GM18951 (cell line): ENCODE measurements at regions not wholly inside any gene's neighbourhood (a gene's known extent, or its start where the extent isn't known, plus 50 kb on each side); places are given as distances from the start of the nearest gene placed in this dataset.

ENCODE experiments used
- POLR2A ChIP-seq: IDR thresholded peaks from 4 replicates; pipeline ENCODE4 v1.6.1; 2011; ENCODE audit warnings: mild to moderate bottlenecking; ENCODE audit not compliant: insufficient read length, insufficient read depth; ENCODE audit errors: extremely low read depth
- in situ Hi-C: fragments of 300-500 bp; cut with MboI; formaldehyde crosslinking; loops from one replicate; pipeline ENCODE4 v1.12.0; 2022; ENCODE audit warnings: low sequenced_read_pairs, mixed read lengths, inconsistent platforms; ENCODE audit not compliant: unreplicated experiment

DNA sequence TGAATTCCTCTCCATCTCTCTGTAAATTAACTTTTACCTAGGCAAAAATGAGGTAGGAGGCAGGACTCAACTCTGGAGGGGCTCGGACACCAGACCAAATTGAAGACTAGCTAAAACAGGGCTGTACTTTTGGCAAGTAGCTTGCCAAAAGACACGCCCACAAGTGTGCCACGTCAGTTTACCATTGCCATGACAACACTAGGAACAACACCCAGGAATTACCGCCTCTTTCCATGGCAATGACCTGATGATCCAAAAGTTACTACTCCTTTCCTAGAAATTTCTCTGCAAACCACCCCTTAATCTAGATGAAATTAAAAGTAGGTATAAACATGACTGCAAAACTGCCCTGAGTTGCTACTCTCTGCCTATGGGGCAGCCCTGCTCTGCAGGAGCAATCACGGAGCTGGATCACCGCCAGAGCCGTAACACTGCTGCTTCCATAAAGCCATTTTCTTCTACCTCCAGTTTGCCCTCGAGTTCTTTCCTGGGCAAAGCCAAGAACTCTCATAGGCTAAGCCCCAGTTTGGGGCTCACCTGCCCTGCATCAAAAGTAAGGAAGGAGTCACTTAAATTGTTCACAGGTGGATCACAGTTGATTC lies 66.0 kb upstream of the FAM136A start:
- in situ Hi-C loops: no loop called here
- TF ChIP-seq POLR2A: no peak

DNA sequence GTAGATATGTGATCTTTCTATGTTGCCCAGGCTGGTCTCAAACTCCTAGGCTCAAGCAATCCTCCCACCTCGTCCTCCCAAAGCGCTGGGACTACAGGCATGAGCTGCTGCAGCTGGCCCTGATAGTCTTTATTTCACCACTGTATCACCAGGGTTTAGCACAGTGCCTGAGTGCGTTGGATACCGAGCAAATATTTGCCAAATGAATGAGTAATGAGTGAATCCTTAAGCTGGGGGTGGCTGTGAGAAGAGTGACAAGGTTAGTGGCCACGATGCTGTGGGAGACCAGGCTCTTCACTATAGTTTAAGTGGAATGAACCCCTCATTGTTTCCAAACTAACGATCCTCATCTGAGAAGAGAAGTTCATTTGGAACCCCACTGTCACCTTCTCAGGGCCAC lies 60.8 kb upstream of the FAM136A start:
- no peak for TF ChIP-seq POLR2A
- in situ Hi-C loops: no loop called here

DNA sequence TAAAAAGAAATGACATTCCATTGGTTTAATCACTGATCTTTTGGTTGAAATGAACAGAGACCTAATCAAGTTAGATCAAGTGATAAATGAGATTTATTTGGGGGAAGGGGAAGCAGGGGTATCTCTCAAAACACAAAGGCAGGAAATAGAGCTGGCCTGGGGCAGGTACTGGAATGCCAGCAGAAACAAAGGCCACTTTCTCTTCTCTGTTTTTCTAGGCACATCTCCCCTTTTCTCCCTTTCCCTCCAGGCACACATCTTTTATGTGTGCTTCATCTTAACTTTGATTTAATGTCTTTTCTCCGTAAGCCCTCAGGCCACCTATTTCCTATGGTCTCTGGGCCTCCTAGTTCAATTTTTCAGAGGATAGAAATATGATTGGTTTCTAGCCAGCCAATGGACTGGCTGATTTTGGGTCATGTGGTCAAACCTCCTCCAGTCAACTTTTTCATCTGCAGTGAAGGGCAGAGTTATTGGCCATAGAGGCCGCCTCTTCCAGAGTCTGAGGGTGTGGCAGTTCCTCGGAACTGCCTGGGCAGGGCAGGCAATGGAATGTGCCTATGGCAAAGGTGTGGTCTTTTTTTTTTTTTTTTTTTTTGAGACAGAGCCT lies 58.9 kb upstream of the FAM136A start:
- in situ Hi-C loops: no loop called here

DNA sequence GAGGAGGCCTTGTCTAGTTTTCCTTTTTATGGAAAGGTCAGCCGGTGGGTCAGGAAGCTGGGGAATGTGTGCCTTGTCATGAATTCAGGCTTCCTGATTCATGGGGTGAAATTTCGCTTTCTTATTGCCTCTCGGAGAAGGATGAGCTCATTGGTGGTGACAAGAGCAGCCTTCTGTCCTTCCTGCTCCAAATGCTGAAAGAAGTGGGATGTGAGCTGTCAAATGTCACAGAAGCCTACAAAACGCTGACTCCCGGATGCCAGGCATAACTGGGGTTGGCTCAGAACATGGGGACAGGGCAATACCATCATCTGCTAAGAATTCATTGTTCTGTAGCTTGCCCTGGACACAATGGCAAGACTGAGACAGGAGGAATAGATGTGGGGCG lies 55.8 kb upstream of the FAM136A start:
- in situ Hi-C loops: no loop called here
- TF ChIP-seq POLR2A: no peak

More for the DNA sequence above, 58.9 kb upstream of the FAM136A start:
- no peak for TF ChIP-seq POLR2A

DNA sequence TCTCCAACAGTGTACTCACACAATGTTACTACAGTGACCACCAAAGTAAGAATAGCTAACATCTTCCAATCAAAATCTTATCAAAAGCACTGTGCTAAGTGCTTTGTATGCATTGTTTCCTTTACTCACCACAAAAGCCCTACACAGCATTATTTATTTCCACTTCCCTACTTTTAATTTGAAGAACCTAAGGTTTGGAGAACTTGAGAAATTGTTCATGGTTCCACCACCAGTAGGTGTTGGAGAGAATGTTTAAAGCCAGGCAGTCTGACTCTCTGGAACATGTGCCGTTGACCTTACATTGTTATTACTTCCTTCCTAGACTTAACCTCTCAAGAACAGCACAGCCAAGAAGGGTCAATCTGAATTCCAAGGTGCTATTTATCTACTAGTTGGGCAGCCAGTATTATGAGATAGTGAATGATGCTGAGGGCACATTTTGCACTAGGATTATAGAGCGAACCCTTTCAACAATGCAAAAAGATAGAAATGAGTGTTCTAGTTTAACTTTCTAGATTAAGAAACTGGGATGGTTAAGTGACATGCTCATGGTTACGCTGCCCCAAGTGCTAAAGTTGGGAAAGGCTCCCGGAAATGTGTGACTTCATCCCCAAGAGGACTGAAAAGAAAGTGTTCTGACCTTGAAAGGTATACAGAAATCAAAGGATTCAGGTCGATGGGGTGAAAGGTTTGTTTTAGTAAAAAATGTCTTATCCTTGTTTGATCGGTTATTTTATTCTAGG lies 55.2 kb upstream of the FAM136A start:
- in situ Hi-C loops: no loop called here

DNA sequence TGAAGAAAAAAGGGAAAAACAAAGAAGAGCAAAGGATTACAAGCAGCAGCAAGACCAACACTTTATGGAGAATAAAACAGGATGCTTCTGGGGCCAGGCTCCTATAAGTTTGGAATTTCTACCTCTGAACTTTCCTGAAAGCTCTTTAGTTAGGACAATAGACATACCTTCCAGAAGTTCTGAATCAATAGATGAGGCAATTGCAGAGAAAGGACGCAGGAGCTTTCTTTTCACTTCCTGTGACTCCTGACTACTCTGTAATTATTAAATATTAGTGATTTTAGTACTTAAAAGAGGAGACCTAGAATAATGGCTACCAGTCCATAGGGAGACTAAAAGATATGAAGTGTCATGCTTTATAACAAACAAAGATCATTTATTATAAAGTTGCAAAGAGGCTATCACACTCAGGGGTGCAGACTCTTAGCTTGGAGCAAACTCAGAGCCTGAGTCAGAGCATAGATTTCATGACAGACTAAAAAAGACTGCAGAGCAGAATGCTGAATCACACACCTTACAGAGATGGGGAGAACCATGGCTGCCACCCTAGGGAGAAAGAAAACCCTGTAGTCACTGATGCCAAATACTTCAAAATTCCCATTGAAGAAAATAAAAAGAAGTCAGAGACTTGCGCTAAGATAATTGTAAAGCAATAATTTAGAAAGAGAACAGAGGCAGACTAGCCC lies 52.5 kb upstream of the FAM136A start:
- no peak for TF ChIP-seq POLR2A
- in situ Hi-C loops: no loop called here

More for the DNA sequence above, 55.2 kb upstream of the FAM136A start:
- no peak for TF ChIP-seq POLR2A
